ENCODE measurements at regions not wholly inside any gene's neighbourhood (a gene's known extent, or its start where the extent isn't known, plus 50 kb on each side); places are given as distances from the start of the nearest gene placed in this dataset.

DNA sequence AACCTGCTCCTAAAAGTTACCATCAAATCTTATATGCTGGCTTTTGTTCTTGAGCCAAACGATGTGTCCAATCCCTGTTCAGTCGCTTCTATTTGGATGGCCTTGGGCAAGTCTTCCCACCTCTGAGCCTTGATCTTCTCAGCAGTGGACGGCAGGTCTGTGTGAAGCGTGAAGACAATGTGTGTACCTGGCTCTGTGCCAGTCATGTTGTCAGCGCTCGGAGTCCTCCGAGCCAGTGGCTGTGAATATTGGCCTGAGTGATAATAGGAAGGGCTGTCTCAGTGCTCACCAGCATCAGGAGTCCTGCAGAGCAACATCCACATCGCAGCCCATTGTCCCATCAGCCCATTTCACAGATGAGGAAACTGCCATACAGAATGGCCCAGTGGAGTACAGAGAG is 219.0 kb downstream of the CDC5L start:
- no peak for DNase-seq (ENCODE audit: low spot score)

DNA sequence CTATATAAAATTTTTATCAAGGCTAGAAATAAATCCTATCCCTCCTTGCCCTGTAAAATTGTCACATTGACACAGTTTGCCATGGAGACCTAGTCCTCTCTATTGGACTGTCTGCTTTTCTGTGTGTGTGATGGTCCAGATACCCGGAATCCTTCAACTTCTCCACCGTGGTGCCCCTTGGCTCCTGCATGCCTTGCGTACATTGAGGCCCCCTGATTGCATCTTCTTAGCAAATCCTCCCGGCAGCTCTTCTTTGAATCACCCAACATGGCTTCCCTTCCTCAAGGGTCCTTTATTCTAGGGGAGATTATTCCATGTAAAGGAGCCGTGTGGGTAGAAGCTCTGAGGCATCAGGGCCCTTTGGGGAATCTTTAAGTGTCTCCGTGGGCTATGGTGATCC is 219.5 kb downstream of the CDC5L start:
- DNase-seq (ENCODE audit: low spot score), result no peak

DNA sequence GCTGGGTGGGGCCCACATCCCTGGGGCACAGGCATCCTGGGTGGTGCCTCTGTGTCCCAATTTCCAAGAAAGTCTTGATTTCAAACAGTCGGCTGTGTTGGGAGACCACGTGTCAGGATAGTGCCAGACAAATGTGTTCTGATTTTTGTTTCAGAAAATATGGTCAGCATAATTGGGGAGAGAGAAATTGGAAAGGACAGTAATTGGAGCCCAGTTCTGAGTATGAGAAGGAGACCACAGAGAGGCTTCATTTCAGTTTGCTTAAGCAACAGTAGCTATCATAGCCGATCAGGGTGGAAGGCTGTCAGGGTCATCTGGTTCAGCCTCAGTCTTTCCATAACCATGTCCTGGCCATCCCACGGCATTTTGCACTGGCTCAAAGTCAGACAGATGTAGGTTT is 220.7 kb downstream of the CDC5L start:
- no peak for DNase-seq (ENCODE audit: low spot score)

DNA sequence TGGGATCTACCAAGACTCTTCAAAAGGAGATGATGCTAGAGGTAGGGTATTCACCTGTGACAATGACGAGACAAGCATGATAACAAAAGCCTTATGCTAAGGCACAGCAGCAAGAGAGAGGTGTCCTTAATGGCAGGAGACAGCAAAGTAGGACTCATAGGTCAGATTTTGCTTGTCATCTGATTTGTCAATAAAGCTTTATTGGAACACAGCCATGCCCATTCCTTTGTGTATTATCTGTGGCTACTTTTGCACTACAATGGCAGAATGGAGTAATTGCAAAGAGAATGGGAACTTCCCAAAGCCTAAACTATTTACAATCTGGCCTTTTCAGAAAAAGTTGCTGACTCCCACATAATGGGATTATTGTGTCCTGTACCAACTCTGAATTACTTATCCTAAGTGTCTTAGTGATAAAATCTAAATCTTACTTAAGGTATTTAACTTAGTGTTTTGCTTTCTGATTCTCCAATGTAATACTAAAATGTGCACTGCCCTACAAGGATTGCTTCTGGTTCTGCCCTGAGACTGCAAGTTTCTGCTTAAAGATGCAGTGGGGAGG is 221.6 kb downstream of the CDC5L start:
- no peak for DNase-seq (ENCODE audit: low spot score)

DNA sequence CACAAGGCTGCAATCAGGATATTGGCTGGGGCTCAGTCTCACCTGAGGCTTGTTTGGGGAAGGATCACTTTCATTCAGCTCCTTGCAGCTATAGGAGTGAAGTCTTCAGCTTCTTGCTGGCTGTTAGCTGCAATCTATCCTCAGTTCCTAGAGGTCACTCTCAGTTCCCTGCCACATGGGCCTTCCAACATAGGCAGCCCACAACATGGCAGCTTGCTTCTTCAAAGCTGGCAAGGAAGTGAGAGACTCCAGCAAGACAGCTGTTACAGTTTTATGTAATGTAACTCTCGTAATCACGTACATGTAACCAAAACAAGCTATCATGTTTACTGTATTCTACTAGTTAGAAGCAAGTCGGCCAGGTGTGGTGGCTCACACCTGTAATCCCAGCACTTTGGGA is 226.9 kb downstream of the CDC5L start:
- no peak for DNase-seq (ENCODE audit: low spot score)

DNA sequence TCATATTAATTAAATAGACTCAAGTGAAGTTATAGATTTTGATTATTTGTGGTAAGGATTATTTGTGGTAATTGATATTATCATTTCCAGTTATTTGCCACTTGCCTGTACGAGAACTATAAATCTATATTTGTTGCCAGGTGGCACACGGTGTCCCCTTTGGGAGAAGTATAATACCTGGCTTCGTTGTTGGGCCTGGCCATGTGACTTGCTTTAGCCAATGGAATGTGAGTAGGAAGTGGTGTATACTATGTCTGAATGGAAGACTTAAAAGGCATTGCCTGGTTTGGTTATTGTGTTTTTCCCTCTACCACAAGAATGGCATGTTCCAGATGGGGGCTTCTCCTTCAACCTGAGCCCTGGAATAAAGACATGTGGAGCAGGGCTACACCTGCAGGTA is 228.1 kb downstream of the CDC5L start:
- DNase-seq (ENCODE audit: low spot score), result no peak

DNA sequence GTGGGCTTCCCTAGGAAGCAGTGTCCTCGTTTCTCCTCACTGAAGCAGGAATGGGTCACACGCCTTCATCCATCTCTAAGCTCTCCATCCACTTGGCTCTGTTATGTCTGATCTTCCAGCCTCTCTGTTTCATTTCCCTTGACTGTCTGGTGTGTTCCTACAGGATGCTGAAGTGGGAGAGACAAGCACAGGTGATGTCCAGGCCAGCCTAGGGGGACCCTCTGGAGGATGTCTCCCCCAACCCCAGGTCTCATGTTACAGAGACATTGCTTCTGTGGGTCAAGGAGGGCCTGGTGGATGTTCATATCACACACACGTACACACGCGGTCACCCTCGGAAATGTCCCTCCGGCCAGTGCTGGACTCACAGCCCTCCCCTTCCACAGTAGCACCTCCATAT is 229.9 kb downstream of the CDC5L start:
- no peak for DNase-seq (ENCODE audit: low spot score)

DNA sequence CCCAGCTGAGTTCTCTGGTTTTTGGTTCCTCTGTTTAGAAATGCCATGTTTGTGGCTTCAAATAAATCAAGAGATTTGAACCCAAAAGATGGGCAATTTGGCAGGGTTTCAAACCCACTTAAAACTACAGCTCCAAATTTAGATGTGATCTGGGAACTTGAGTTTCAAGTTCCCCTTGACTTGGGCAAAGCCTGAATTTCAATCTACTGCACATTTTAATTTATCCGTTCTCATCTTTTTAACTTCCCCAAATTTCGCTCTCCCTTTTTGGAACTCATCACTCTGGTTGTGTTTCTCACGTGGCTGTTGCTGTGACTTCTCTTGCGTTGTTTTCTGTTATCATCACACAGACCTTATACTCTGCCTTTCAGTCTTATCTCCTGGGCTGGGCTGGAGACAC is 230.9 kb downstream of the CDC5L start:
- DNase-seq (ENCODE audit: low spot score), result no peak

DNA sequence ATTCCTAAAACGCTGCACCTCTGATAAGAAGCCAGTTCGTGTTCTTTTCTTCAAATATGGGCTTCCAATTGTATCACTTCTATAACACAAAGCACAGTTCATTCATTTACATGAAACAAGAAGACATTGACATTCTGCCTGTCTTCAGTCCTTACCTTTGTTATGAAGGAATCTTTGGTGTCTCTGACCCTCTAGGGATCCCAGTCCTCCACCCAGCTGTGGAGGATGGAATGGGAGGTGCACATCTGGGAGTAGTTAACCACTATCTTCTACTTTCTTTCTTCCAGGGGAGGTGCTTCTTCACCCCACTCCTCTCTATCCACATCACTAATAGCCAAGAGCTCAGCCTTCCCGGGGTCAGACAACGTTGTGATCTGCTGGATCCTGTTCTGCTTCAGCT is 233.4 kb downstream of the CDC5L start:
- no peak for DNase-seq (ENCODE audit: low spot score)

DNA sequence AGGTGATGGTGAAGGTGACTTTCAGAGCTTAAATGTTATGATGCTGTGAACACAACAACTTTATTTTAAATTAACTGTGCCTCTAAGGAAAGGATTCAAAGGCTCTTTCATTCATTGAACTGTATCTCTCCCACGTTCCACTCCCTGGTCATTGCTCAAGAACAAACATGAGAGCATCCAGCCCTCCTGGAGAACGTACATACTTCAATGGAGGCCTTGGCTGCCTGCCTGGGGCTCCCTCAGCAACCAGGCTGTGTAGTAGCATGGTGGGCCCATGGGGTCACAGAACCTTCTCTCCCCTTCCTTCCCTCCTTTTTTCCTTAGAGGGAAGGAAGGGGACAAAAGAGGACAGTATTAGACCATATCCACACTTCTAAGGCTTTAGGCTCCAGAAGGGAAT is 234.3 kb downstream of the CDC5L start:
- DNase-seq (ENCODE audit: low spot score), result no peak

DNA sequence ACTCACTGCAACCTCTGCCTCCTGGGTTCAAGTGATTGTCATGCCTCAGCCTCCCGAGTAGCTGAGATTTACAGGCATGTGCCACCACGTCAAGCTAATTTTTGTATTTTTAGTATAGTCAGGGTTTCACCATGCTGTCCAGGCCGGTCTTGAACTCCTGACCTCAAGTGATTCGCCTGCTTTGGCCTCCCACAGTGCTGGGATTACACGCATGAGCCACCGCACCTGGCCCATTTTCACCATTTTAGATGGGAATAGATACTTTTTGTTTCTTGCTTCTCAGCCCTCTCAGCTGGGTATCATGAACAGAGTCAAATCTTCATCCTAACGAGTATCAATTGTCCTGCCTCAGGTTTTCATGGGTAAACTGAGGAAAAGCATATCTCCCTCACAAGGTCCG is 235.0 kb downstream of the CDC5L start:
- DNase-seq (ENCODE audit: low spot score), result no peak

DNA sequence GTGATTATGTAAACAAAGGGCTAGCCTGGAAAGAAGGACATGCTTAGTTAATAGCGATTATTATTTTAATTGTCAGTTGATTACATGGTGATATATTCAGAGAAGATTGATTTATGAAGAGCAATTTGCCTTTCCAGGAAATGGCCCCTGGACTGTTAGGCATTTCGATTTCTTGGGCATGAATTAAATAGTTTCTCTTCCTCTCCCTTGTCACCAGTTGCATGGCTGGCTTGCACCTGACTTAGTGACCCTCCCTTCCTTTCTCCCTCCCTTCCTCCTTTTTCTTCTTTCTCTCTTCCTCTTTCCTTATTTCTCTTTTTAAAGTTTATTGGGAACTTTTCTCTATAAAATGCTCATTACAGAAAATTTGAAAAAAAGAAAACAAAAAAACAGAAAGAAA is 235.4 kb downstream of the CDC5L start:
- DNase-seq (ENCODE audit: low spot score), result no peak

DNA sequence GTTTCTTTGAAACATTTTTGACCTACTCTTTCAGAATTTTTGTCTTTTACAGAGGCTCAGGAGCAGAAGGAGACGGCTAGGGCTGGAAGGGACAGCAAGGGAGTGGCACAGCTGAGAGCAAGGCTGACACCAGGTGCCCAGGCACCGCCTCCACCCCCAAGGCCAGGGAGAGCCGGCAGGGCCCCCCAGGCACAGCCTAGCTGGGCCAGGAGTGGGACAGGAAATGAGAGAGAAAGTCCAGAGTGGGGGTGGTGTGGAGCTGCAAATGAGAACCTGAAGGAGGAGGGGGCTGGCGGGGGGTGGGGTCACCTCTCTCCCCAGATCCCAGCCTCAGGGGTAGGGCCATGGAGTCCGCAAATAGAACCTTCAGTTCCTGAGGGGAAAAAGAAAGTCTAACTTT is 236.7 kb downstream of the CDC5L start:
- DNase-seq (ENCODE audit: low spot score), result no peak

DNA sequence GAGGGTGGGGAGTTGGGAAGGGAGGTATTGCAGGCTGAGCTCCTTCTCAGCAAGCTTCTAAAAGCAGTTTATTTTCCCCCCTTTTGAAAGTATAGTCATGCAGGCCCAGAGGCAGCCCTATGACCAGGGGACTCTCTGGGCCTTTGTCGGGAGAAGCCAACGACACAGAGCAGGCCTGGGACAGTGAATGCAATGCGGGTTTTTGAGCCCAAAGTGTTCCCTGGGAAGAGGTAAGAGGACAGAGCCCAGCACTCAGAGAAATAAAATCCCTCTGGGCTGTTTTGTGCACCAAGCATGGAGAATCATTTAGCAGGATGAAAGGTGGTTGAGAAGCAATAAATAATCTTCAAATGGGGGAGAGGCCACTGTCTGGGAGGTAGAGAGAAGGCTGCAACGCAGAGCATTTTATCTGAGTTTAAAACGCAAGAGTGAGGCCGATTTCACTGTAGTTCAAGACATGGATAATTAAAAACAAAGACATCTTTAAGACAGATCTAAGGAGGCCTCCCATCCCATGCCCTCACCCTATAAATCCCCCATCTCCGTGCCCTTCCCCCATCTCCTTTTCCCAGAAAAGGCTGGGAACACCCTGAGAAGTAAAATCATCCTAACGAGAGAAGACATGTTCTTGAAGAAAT is 237.5 kb downstream of the CDC5L start:
- no peak for DNase-seq (ENCODE audit: low spot score)

DNA sequence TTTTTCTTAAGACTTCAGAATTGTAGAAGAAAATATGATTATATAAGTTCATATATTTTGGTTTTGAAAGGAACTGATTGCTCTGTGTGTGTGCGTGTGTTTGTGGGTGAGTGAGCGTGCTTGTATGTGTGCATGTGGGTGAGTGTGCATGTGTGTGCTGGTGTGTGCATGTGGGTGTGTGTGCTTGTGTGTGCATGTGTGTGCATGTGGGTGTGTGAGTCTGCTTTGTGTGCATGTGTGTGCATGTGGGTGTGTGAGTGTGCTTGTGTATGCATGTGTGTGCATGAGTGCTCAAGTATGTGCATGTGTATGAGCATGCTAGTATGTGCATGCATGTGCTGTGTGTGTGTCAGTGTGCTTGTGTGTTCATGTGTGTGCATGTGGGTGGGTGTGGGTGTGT is 238.5 kb downstream of the CDC5L start:
- no peak for DNase-seq (ENCODE audit: low spot score)

DNA sequence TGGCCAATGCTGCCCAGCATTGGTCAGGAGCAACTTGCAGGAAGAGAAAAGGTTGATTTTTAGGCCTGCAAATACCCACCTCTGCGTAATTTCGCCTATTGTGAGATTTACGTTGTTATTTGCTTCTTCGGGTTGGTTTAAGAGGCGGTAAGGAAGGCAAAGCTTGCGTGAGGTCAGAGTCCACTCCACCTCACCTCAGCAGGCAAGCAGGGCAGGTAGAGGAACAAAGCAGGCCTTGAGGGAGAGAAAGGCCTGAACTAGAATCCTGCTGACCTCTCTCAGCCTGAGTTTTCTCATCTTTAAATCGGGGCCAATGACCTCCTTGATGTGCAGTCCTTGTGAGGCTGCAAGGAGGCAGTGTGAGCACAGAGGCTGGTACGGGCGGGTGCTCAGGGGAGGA is 239.1 kb downstream of the CDC5L start:
- no peak for DNase-seq (ENCODE audit: low spot score)

DNA sequence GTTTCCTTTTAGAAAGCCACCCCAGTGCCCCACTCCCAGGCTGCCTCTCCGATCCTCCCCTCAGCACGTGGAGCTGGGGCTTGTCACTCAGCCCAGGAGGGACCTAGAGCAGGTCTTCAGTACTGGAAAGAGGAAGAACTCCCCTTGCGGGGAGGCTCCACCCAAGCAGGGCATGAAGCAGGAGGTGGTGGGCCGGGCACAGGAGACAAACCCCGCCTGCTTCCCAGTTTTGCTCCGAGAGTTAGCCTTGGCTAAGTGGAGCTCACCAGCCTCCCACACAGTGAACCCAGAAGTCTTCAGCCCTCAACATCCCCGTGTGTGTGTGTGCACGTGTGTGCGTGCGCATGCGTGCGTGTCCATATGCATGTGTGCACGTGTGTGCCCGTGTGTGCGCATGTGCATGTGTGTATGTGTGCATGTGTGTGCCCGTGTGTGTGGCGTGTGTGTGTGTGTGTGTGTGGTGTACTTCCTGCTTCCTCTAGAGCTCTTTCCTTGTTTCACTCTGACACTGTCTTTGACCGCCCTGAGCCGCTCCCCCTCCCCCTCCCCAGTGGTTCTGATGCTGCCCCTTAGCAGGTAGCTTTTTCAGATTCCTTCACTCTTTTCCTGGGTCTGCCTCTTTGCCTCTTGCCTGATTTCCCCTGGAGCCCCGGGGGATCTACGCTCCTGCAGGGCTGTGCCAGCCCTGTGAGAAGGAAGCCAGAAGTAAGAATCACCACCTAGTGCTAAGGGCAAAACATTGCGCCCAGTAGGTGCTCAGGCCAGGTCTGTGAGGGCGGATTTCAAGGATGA is 239.8 kb downstream of the CDC5L start:
- no peak for DNase-seq (ENCODE audit: low spot score)

DNA sequence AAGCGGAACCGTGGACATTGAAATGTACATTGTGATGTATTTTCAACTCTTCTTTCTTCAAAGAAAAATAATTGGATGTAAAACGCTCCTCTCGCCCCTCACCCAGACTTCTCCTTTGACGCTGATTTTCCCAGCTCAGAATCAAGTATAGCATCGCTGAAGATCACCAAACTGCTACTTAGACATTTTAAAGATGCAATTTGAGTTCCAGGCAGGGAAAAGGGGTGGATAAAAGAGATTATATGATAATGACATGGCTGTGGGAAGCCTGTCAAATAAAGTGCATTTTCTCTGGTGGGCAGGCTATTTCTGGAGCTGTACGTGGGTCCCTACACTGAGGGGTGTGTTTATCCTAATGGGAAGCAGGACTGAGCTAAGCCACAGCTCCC is 240.4 kb downstream of the CDC5L start:
- DNase-seq (ENCODE audit: low spot score), result no peak

DNA sequence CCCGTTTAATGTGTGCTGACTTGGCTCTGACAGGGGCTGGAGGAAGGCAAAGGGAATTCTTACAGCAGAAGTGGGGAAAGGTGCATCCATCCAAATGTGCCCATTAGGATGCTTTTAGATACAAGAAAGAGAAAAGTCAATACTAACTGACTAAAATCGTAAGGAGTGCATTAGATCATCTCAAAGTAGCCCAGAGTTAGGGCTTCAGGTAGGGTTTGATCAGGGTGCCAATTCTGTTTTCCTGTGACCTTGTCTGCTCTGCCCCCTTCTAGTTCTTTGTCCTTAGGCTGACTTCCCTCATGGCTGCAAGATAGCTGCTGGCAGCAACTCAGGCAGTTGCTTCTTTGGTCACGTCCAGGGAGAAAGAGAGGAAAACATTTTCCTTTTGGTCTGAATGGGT is 240.8 kb downstream of the CDC5L start:
- no peak for DNase-seq (ENCODE audit: low spot score)

DNA sequence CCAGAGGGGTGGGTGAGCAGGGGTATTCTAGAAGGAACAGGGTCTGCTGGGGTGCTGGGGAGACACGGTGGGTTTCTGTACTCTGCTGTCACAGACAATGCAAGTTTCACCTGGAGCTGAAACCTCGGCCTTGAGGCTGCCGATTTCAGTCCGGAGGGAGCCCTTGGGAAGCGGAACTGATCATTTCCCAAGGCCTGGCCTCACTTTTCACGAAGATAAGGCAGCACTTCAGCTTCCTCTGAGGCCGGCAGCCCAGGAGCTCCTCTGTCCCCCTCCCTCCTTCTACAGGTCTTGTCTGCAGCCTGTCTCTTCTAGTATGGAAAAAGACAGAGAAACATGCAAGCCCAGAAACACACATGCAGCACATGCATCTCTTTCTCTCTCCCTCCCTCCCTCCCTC is 242.1 kb downstream of the CDC5L start:
- DNase-seq (ENCODE audit: low spot score), result no peak

DNA sequence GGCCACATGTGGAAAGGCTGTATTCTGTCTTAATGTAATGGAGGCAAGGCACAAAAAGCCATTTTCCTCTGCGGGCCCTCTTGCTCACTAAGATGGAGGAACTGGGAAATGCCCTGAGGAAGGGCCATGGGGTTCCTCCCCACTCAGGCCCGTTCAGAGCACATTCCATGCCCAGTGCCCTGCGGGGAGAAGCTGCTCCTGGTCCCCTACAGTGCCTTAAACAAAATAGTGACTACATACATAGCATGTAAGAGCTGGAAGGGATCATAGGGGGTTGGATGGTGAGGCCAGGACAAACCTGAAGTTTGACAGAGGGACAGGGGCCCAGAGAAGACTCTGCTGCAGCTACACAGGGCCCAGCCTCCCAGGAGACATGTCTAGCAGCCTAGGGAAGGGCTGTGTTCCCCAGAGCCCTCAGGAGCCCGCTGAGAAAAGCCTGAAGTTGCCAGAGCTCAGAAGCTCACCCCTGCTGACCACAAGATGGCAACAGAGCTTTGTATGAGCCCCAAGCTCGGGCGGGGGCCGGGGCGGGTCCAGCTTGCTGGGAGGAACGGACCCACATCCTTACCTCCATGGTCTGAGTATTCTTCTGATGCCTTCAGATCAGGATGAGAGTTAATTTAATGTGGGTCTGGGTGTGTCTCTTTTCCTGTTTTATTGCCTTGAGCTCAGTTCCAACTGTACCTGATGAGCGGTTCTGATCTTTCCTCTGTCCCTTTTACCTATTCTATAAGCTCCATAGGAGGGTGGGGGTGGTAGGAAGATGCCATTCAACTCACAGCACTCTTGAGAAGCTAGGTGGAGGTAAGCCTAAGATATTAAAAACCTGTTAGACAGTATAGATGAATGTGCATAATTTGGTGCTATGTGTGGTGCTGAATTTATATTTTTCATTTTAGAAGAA is 242.9 kb downstream of the CDC5L start:
- peak; percentile 15 for DNase-seq (ENCODE audit: low spot score)

DNA sequence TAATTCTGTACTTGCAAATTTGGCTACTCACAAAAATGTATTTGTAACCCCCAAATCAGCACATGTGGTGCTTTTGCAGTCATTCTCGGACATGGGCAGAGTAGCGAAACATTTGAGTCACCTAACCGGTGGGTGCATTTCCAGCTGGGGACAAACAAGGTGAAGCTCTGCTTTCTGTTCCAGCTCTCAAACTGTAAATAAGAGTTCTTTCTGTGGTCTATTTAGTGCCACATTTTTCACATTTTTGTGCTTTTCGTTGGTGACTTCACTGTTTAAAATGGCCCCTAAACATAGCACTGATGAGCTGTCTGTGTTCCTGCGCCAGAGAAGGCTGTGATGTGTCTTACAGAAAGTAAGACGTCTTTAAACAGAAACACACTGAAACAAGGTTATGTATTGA is 244.5 kb downstream of the CDC5L start:
- DNase-seq (ENCODE audit: low spot score), result no peak

DNA sequence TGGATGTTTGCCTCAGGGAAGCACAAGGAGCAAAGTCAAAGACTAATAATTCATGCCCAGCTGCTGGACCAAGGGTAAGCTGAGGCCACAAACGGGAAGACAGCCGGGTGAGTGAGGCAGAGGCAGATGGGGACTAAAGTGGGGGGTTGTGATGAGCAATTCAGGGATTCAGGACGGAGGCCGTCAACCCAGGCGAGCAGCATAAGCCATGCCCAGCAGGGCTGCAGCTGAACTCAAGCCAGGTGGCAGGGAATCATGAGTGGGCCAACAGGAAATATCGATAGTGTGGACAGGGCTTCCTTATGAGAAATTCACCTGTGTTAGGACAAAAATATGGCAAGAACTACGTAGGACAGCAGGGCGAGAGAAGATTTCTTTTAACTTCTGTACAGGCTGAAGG is 246.8 kb downstream of the CDC5L start:
- DNase-seq (ENCODE audit: low spot score), result no peak
